Right renal cortex interstitium (tissue), 3 donors: ENCODE measurements at regions not wholly inside any gene's neighbourhood (a gene's known extent, or its start where the extent isn't known, plus 50 kb on each side); places are given as distances from the start of the nearest gene placed in this dataset.

Source experiments
- DNase-seq, 3 donors: peaks; one replicate each; pipeline ENCODE4 v3.0.0-alpha.2; 2013; ENCODE audit warnings: low read depth in 3 of 3, low spot score in 2 of 3

- DNase-seq = no peak
Measured at GRCh38 chr2:2642906-2643890, 312.1 kb upstream of the MYT1L start.

- DNase-seq = no peak
Measured at GRCh38 chr2:2641541-2642410, 310.7 kb upstream of the MYT1L start.

GRCh38 chr2:2640818-2641217 lies 309.7 kb upstream of the MYT1L start:
- DNase-seq = no peak

GRCh38 chr2:2640371-2640770 lies 309.3 kb upstream of the MYT1L start:
- DNase-seq = no peak

- DNase-seq = no peak
Measured at GRCh38 chr2:2639251-2640139, 308.4 kb upstream of the MYT1L start.

- DNase-seq = no peak
Measured at GRCh38 chr2:2638547-2639220, 307.6 kb upstream of the MYT1L start.

GRCh38 chr2:2636813-2637212 lies 305.7 kb upstream of the MYT1L start:
- no peak for DNase-seq

GRCh38 chr2:2635025-2635528 lies 304.0 kb upstream of the MYT1L start:
- no peak for DNase-seq

- no peak for DNase-seq
Measured at GRCh38 chr2:2633017-2633416, 301.9 kb upstream of the MYT1L start.

GRCh38 chr2:2623939-2624338 lies 292.9 kb upstream of the MYT1L start:
- no peak for DNase-seq

GRCh38 chr2:2621855-2622254 lies 290.8 kb upstream of the MYT1L start:
- no peak for DNase-seq

- no peak for DNase-seq
Measured at GRCh38 chr2:2620604-2621003, 289.5 kb upstream of the MYT1L start.

- DNase-seq = no peak
Measured at GRCh38 chr2:2619995-2620394, 288.9 kb upstream of the MYT1L start.

GRCh38 chr2:2614452-2614851 lies 283.4 kb upstream of the MYT1L start:
- no peak for DNase-seq

- DNase-seq = peak; percentile 86 to 94 (median 88)
Measured at GRCh38 chr2:2613279-2614199, 282.5 kb upstream of the MYT1L start.

GRCh38 chr2:2610751-2611150 lies 279.7 kb upstream of the MYT1L start:
- no peak for DNase-seq

- no peak for DNase-seq
Measured at GRCh38 chr2:2600366-2600765, 269.3 kb upstream of the MYT1L start.

GRCh38 chr2:2599441-2599840 lies 268.4 kb upstream of the MYT1L start:
- DNase-seq = no peak

- DNase-seq = no peak
Measured at GRCh38 chr2:2597712-2598111, 266.6 kb upstream of the MYT1L start.
